ENCODE measurements at regions not wholly inside any gene's neighbourhood (a gene's known extent, or its start where the extent isn't known, plus 50 kb on each side); places are given as distances from the start of the nearest gene placed in this dataset.

DNA sequence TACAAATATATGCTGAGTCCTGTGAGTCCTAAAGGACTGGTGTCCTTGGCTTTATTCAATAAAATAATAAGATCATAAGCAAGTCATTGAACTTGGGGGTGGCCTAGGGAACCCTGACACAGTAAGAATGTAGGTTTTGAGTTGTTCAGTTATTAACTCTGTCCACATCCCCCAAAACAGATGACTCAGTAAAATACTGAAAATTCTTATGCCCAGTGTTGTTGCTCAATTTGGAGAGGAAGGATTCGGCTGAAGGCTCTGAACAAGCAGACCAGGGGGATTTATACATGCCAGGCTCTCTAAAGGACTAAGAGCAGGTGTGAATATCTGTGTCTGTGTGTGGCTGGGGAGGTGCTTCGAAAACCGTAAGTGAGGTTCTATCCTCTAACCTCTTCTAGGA is 173.7 kb downstream of the RMI1 start:
- DNase-seq (ENCODE audit: low spot score) (no peak), ATAC-seq (no peak)
- Mint-ChIP-seq H3K9me3 (no peaks in the 10 kb centered on the region), H3K4me1 (peaks cover 11% of the 10 kb centered on the region), H3K27ac (no peak overlapping the region), H3K27me3 (ENCODE audit: insufficient read depth, low read depth, poor library complexity) (peaks cover 26% of the 10 kb centered on the region), H3K36me3 (ENCODE audit: low read depth) (no peaks in the 10 kb centered on the region), H3K4me3 (no peak overlapping the region)
- Histone ChIP-seq H3K9me2 (ENCODE audit: insufficient read depth) (no peaks in the 10 kb centered on the region), H3K4me3 (no peak overlapping the region), H3K27ac (ENCODE audit: low read depth) (no peak overlapping the region), H3K79me2 (replicated peaks; ENCODE audit: insufficient read depth) (no peaks in the 10 kb centered on the region), H3K4me1 (ENCODE audit: insufficient read depth) (peaks cover 7% of the 10 kb centered on the region; the same call in 1 of the 2 replicates), H3K27me3 (ENCODE audit: insufficient read depth) (peaks cover 64% of the 10 kb centered on the region), H2AFZ (no peak overlapping the region), H3K36me3 (ENCODE audit: insufficient read depth) (no peaks in the 10 kb centered on the region), H3K4me2 (no peak overlapping the region), H4K20me1 (replicated peaks; ENCODE audit: insufficient read depth) (no peaks in the 10 kb centered on the region; the same call in 1 of the 2 replicates), H3F3A (replicated peaks; ENCODE audit: low read depth) (no peaks in the 10 kb centered on the region)
- TF ChIP-seq EZH2phosphoT487 (IDR thresholded peaks at IDR 0.05; ENCODE audit: unreplicated experiment), result no peak
- TF ChIP-seq, protein P1, sequence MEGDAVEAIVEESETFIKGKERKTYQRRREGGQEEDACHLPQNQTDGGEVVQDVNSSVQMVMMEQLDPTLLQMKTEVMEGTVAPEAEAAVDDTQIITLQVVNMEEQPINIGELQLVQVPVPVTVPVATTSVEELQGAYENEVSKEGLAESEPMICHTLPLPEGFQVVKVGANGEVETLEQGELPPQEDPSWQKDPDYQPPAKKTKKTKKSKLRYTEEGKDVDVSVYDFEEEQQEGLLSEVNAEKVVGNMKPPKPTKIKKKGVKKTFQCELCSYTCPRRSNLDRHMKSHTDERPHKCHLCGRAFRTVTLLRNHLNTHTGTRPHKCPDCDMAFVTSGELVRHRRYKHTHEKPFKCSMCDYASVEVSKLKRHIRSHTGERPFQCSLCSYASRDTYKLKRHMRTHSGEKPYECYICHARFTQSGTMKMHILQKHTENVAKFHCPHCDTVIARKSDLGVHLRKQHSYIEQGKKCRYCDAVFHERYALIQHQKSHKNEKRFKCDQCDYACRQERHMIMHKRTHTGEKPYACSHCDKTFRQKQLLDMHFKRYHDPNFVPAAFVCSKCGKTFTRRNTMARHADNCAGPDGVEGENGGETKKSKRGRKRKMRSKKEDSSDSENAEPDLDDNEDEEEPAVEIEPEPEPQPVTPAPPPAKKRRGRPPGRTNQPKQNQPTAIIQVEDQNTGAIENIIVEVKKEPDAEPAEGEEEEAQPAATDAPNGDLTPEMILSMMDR (conservative IDR thresholded peaks at IDR 0.05; ENCODE audit: low read depth in 2 of 2), result no peak
- TF ChIP-seq, protein P2, sequence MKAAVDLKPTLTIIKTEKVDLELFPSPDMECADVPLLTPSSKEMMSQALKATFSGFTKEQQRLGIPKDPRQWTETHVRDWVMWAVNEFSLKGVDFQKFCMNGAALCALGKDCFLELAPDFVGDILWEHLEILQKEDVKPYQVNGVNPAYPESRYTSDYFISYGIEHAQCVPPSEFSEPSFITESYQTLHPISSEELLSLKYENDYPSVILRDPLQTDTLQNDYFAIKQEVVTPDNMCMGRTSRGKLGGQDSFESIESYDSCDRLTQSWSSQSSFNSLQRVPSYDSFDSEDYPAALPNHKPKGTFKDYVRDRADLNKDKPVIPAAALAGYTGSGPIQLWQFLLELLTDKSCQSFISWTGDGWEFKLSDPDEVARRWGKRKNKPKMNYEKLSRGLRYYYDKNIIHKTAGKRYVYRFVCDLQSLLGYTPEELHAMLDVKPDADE (IDR thresholded peaks at IDR 0.05), result no peak
- TF ChIP-seq ZNF114 (CRISPR knock-in tag; IDR thresholded peaks at IDR 0.05), result no peak
- TF ChIP-seq STAT1 (IDR thresholded peaks at IDR 0.05; ENCODE audit: unreplicated experiment), result no peak
- no peak for TF ChIP-seq CREB1 (CRISPR knock-in tag; IDR thresholded peaks at IDR 0.05; ENCODE audit: low read depth)
- no peak for TF ChIP-seq ZNF331 (CRISPR knock-in tag; IDR thresholded peaks at IDR 0.05; ENCODE audit: low read depth)
- TF ChIP-seq POLR2AphosphoS5 (IDR thresholded peaks at IDR 0.05; ENCODE audit: low read depth), result no peak
- TF ChIP-seq JUNB (IDR thresholded peaks at IDR 0.05; ENCODE audit: unreplicated experiment), result no peak
- no peak for TF ChIP-seq NANOG (IDR thresholded peaks at IDR 0.05; ENCODE audit: borderline replicate concordance)
- TF ChIP-seq REST (IDR thresholded peaks at IDR 0.05; ENCODE audit: unreplicated experiment), result no peak
- no peak for TF ChIP-seq EZH2 (IDR thresholded peaks at IDR 0.05; ENCODE audit: low read depth, unreplicated experiment)
- no peak for TF ChIP-seq ZNF462 (CRISPR knock-in tag; IDR thresholded peaks at IDR 0.05)

Data from GM23338 (cell line).